ENCODE measurements at regions not wholly inside any gene's neighbourhood (a gene's known extent, or its start where the extent isn't known, plus 50 kb on each side); places are given as distances from the start of the nearest gene placed in this dataset.

DNA sequence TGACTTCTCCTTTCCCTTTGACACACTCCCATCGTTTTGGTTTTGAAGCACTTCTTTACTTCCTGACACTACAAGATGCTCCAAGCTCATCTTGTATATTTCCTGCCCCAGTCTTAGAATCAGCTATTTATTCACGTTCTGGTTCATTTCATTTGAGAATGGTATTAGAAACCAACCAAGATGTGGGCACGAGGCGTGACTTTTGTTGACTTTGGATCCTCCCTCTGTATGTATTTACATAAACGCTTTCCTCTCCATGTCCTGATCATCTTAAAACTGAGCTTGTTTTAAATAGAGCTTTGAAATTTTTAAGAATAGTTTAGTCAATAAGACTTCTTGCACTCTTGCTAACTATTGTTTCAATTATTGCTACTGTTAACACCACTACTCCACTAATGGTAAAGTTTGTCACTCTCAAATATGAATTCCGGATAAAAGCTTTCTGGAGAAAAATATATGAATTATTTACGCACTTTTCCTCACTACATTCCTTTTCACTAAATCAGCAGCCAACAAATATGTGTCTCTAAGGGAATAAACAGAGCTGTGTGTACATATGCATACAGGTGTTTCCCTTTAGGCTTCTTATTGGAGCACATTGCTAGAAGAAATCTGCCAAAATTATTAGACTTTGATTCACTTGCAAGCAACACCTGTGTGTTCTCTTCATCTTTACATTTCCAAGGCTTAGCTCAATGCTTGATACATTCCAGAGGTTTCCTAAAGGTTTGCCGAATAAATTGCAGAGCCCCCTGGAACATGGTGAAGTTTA is 77.3 kb upstream of the TMEM244 start:
- no peaks in the 10 kb centered on the region for H3K4me1 ChIP-seq (ENCODE audit: control insufficient read depth, insufficient read depth, low read length)
- no peak for ATAC-seq
- no TSS peak for BruUV-seq (replicated peaks)
- RAD21 ChIA-PET (ENCODE audit: unreplicated experiment): interaction anchor here (1.0 to 2.7 kb wide), 11 partner anchors 10 to 439 kb away, joined by 3 to 10 read pairs (median 4); no protein-coding TSS in a partner anchor
- no peak overlapping the region for H3K4me2 ChIP-seq (ENCODE audit: control insufficient read depth, insufficient read depth)
- TF ChIP-seq CHD1 (IDR thresholded peaks at IDR 0.05; ENCODE audit: low read depth, low read length): no peak
- TF ChIP-seq BRCA1 (IDR thresholded peaks at IDR 0.05; ENCODE audit: low read depth, low read length): no peak
- TF ChIP-seq, protein P1, sequence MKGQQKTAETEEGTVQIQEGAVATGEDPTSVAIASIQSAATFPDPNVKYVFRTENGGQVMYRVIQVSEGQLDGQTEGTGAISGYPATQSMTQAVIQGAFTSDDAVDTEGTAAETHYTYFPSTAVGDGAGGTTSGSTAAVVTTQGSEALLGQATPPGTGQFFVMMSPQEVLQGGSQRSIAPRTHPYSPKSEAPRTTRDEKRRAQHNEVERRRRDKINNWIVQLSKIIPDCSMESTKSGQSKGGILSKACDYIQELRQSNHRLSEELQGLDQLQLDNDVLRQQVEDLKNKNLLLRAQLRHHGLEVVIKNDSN (IDR thresholded peaks at IDR 0.05; ENCODE audit: borderline replicate concordance, extremely low read length, insufficient read depth, low read depth, low read length): no peak
- TF ChIP-seq EZH2 (IDR thresholded peaks at IDR 0.05; ENCODE audit: borderline replicate concordance, control insufficient read depth, low read depth, low read length): no peak
- no peak for TF ChIP-seq TAF1 (IDR thresholded peaks at IDR 0.05; ENCODE audit: borderline replicate concordance, low read depth, low read length)
- TF ChIP-seq JUND (IDR thresholded peaks at IDR 0.05; ENCODE audit: low read depth, low read length): no peak
- TF ChIP-seq CEBPB (IDR thresholded peaks at IDR 0.05; ENCODE audit: borderline replicate concordance in 1 of 2, low read depth in 2 of 2, low read length in 2 of 2): no peak
- no peak for TF ChIP-seq ZZZ3 (IDR thresholded peaks at IDR 0.05; ENCODE audit: control insufficient read depth, insufficient read length, low read depth)
- TF ChIP-seq, protein P2, sequence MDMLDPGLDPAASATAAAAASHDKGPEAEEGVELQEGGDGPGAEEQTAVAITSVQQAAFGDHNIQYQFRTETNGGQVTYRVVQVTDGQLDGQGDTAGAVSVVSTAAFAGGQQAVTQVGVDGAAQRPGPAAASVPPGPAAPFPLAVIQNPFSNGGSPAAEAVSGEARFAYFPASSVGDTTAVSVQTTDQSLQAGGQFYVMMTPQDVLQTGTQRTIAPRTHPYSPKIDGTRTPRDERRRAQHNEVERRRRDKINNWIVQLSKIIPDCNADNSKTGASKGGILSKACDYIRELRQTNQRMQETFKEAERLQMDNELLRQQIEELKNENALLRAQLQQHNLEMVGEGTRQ (IDR thresholded peaks at IDR 0.05; ENCODE audit: borderline replicate concordance, low read depth, low read length): no peak
- no peak for TF ChIP-seq RAD21 (IDR thresholded peaks at IDR 0.05; ENCODE audit: insufficient read depth, low read depth, low read length)
- TF ChIP-seq MYB (IDR thresholded peaks at IDR 0.05; ENCODE audit: borderline replicate concordance, low read depth, low read length): no peak
- no peak for TF ChIP-seq HDAC6 (IDR thresholded peaks at IDR 0.05; ENCODE audit: unreplicated experiment)
- TF ChIP-seq, protein P3, sequence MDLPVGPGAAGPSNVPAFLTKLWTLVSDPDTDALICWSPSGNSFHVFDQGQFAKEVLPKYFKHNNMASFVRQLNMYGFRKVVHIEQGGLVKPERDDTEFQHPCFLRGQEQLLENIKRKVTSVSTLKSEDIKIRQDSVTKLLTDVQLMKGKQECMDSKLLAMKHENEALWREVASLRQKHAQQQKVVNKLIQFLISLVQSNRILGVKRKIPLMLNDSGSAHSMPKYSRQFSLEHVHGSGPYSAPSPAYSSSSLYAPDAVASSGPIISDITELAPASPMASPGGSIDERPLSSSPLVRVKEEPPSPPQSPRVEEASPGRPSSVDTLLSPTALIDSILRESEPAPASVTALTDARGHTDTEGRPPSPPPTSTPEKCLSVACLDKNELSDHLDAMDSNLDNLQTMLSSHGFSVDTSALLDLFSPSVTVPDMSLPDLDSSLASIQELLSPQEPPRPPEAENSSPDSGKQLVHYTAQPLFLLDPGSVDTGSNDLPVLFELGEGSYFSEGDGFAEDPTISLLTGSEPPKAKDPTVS (IDR thresholded peaks at IDR 0.05; ENCODE audit: low read depth, low read length): no peak
- TF ChIP-seq DPF2 (IDR thresholded peaks at IDR 0.05): no peak
- no peak for TF ChIP-seq HDGF (IDR thresholded peaks at IDR 0.05)
- TF ChIP-seq CHD2 (IDR thresholded peaks at IDR 0.05; ENCODE audit: borderline replicate concordance, low read depth, low read length): no peak
- TF ChIP-seq POLR2AphosphoS2 (IDR thresholded peaks at IDR 0.05; ENCODE audit: low read depth, low read length): no peak
- no peak for TF ChIP-seq ELK1 (IDR thresholded peaks at IDR 0.05; ENCODE audit: low read depth, low read length)
- no peak for TF ChIP-seq CBX3 (IDR thresholded peaks at IDR 0.05; ENCODE audit: borderline replicate concordance, low read depth)
- H3K9me3 ChIP-seq (replicated peaks; ENCODE audit: control insufficient read depth, insufficient read depth, low read length): no peaks in the 10 kb centered on the region
- no peak overlapping the region for H3K9ac ChIP-seq (ENCODE audit: control insufficient read depth, insufficient read depth, low read length)
- DNase-seq (ENCODE audit: low read depth, low spot score): no peak
- no peaks in the 10 kb centered on the region for H3K36me3 ChIP-seq (ENCODE audit: control insufficient read depth in 2 of 2, insufficient read depth in 2 of 2, low read length in 1 of 2)
- no peak overlapping the region for H3K4me3 ChIP-seq
- in situ Hi-C loops (cut with MboI): loop anchor here (10.0 kb wide), 1 partner anchor 444 kb away; no protein-coding TSS in a partner anchor
- H3K27ac ChIP-seq (ENCODE audit: control insufficient read depth, insufficient read depth): no peak overlapping the region
- no peak for FAIRE-seq
- POLR2A ChIA-PET: no interaction called here
- SMC1A ChIA-PET (ENCODE audit: uncharacterized antibody, unreplicated experiment): interaction anchor here (0.7 to 2.9 kb wide), 20 partner anchors 9 to 448 kb away, joined by 3 to 19 read pairs (median 4); no protein-coding TSS in a partner anchor
- CTCF ChIA-PET: interaction anchor here (0.8 to 3.1 kb wide), 20 partner anchors 9 to 441 kb away, joined by 3 to 24 read pairs (median 5); no protein-coding TSS in a partner anchor
- no peak overlapping the region for H2AFZ ChIP-seq (ENCODE audit: control insufficient read depth, low read depth, low read length)
- intact Hi-C loops (cut with micrococcal nuclease; ENCODE audit: unreplicated experiment): loop anchor here (5.0 kb wide), 2 partner anchors 171 to 341 kb away; no protein-coding TSS in a partner anchor
- H3K79me2 ChIP-seq (ENCODE audit: control insufficient read depth, insufficient read depth, low read length): no peaks in the 10 kb centered on the region
- WGBS (ENCODE audit: insufficient coverage, insufficient replicate concordance, low lambda C conversion rate, missing lambda C conversion rate): 28% methylated on average over 8 of the region's 8 CpGs
- no peaks in the 10 kb centered on the region for H4K20me1 ChIP-seq (ENCODE audit: control insufficient read depth, insufficient read depth)
- H3K27me3 ChIP-seq (replicated peaks in 1 of 2; ENCODE audit: control insufficient read depth in 2 of 2, insufficient read depth in 2 of 2, low read length in 1 of 2): no peaks in the 10 kb centered on the region; a peak in 2 of 4 replicates

All from GM12878 (cell line).